HG03175 (cell line): ENCODE measurements at regions not wholly inside any gene's neighbourhood (a gene's known extent, or its start where the extent isn't known, plus 50 kb on each side); places are given as distances from the start of the nearest gene placed in this dataset.
"Not testable (repeated sequence)": the region's sequence is repeated elsewhere in the genome, so short reads cannot be mapped to it uniquely, and the experiment has no call there.

ENCODE experiments used
- ATAC-seq: cut with Tn5 transposase; IDR thresholded peaks from one replicate; pipeline ENCODE4 v1.9.1; 2021; ENCODE audit warnings: mild to moderate bottlenecking, moderate library complexity; ENCODE audit not compliant: unreplicated experiment

GRCh38 chr1:67908250-67908936 lies 75.1 kb upstream of the GNG12 start:
- ATAC-seq = no peak

GRCh38 chr1:67907467-67907866 lies 74.2 kb upstream of the GNG12 start:
- ATAC-seq = not testable (repeated sequence)

DNA sequence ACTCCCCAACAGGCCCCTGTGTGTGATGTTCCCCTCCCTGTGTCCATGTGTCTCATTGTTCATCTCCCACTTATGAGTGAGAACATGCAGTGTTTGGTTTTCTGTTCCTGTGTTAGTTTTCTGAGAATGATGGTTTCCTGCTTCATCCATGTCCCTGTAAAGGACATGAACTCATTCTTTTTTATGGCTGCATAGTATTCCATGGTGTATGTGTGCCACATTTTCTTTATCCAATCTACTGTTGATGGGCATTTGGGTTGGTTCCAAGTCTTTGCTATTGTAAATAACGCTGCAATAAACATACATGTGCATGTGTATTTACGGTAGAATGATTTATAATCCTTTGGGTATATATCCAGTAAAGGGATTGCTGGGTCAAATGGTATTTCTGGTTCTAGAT lies 72.7 kb upstream of the GNG12 start:
- ATAC-seq = not testable (repeated sequence)

GRCh38 chr1:67902546-67903223 lies 69.4 kb upstream of the GNG12 start:
- ATAC-seq = not testable (repeated sequence)

DNA sequence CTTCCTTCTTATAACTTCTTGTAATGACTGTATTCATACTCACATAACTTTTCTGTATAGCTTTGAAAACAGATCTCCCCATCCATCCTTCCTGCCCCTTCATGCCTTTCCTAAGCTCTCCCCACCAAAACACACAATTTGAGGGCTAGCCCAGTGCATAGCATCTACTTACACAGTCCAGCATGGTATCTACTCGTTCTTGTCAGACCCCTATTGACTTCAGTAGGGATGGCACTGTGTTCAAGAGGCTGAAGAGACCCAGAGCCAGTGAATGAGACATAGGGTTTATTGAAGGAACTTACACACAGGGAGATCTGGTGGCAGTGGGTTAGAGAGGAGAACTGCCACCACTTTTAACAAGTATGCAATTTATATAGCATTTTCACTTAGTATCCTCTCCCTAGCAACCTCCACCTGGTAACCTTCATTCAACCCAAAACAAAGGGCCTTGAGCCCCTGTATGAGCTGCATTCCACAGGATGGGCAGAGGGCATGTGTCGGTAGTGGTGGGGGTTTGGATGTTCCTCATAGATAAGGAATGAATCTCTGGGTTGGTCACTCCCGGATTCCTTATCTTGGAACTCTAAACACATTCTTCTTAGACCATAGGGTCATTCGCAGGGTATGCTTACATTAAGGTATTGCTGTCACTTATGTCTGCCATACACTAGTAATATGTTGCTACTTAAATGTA lies 64.9 kb upstream of the GNG12 start:
- peak; percentile 20 for ATAC-seq

GRCh38 chr1:67897270-67897949 lies 64.1 kb upstream of the GNG12 start:
- ATAC-seq = peak; percentile 58

GRCh38 chr1:67896826-67897225 lies 63.6 kb upstream of the GNG12 start:
- ATAC-seq = no peak

DNA sequence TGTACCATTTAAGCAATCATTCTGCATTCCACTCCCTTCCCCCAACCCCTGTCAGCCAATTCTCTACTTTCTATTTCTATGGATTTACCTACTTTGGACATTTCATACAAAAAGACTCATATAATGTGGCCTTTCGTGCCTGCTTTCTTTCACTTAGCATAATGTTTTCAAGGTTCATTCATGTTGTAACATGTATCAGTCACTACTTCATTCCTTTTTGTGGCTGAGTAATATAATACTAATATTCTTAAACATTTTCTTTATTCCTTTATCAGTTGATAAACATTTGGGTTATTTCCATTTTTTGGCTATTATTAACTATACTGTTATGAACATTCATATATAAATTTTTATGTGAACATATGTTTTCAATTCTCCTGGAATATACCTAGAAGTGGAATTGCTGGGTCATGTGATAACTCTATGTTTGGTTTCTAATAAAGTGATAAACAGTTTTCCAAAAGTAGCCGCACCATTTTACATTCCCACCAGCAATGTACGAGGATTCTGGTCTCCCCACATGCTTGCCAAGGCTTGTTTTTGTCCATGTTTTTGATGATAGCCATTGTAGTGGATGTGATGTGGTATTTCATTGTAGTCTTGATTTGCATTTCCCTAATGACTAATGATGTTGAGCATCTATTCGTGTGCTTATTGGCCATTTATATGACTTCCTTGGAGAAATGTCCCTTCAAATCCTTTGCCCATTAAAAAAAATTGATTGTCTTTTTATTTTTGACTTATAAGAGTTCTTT lies 61.9 kb upstream of the GNG12 start:
- no peak for ATAC-seq

GRCh38 chr1:67893126-67893495 lies 59.8 kb upstream of the GNG12 start:
- ATAC-seq = no peak

- no peak for ATAC-seq
Observed at GRCh38 chr1:67892476-67893125, 59.3 kb upstream of the GNG12 start.

GRCh38 chr1:67890857-67891256 lies 57.6 kb upstream of the GNG12 start:
- no peak for ATAC-seq

DNA sequence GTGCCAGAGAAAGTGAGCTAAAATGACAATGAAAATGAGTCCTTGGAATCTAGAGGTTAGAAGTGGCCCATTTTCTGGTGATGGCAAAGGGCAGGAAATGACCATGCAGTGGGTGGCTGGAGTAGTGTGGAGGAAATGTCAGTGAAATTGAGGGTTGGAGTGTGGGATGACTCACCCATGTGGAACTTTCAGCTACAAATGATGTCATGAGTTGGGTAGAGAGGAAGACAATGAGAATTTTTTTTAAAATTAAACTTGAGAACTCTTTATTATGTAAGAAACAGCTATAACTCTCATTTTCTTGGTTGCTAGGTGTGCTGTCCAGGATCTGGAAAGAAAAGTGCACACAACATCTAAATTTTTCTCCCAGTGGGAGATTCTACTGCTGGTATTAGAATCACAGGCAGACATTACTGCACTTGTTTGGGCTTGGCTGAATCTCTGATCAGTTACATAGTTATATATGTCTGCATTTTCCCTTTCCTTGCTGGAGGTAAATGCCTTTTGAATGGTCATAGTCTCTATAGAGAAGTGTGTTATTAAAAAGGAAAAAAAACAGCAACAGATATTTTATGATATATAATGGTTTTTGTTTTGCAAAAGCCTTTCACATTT lies 56.8 kb upstream of the GNG12 start:
- no peak for ATAC-seq

DNA sequence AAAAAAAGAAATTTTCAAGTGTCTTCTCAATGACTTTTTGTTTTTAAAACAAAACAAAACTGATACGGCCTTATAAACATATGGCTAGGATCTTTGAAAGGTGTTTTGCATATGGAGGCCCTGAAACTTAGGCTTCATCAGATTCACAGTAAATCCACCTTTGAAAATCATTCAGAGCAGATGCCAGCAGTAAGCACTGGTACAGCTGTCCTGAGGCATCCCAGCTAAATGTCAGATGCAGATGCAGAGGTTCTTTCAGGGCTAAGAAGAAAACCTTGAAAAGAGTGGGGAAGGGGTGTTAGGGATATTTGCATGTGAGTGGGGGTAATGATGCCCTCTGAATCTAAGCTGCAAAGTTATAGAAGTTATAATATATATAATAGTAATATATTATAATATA lies 56.2 kb upstream of the GNG12 start:
- no peak for ATAC-seq

DNA sequence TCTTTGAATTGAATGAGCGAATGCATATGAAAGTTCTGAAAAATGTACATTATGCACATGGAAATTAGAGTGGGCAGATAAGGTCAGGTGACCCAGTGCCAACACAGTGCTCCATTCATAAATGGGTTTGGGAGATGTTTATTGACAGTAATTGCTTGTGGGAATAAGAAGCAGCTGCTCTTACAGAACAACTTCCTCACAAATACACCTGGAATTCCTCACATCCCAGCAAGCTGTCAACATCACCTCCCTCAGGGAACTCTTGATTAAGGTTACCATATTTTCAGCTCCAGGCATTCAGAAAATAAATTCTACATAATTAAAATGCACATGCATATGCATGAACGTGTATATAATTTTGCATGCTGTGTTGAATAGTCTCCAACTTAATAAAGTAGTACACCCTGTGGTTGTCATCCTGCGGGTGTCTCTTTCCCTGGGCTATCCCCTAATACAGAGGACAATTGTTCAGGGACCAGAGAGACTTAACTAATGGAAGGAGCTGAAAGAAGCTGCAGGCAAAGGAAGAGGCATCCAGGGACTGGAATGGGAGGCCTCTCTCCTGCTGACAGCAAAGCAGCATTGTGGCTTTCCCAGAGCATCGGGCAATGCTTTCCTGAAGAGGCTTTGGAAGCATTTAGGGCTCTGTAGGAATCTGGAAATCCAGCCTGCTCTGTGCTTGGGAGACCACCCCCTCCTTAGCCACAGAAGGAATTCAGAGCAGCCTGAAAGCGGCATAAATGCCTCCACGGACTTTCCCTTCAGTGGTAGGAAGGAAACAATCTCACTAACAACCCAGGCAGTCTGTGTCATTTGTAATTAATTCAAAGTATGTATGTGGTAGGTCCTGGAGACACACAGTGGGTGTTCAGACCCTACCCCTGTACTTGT lies 55.2 kb upstream of the GNG12 start:
- no peak for ATAC-seq

- ATAC-seq = no peak
Observed at GRCh38 chr1:67887146-67887545, 53.9 kb upstream of the GNG12 start.

DNA sequence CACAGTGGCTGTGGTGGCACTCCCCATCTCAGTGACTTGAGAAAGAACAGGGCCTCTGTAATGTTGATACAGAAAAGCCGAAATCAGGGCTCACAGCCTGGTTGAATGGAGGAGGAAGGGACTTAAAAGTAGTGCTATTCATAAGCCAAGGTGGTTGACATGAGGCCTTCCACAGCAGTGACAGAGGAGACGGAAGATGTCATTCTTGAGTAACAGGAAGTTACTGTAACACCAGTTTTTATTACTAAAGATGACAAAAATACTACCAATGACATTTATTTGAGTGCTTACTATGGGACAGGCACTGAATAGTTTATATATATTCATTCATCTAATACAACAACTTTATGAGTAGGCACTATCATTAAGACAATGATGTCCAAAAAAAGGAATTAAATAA lies 52.8 kb upstream of the GNG12 start:
- ATAC-seq = no peak

DNA sequence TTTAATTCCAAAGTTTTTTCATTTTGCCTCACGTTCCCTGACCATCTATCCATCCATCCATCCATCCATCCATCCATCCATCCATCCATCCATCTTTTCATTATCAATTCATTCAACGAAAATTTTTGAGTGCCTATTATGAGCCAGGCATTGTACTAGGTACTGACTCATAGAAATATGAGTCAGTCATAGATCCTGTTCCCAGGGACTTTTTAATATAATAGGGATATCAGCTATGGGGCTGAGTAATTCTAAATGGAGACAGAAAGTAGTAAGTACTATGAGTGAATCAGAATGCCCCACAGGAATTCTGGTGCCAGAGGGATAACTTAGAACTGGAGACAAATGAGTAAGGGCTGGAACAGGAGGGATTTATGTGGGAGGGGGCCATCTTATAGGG lies 49.8 kb upstream of the GNG12 start:
- ATAC-seq = no peak
